IMR-90 (cell line): ENCODE measurements at regions not wholly inside any gene's neighbourhood (a gene's known extent, or its start where the extent isn't known, plus 50 kb on each side); places are given as distances from the start of the nearest gene placed in this dataset.

ENCODE experiments used
- ATAC-seq: fragments of 200-7000 bp; cut with Tn5 transposase; 2 replicates; pipeline ENCODE4 v1.9.1; 2020; ENCODE audit warnings: low read depth, mild to moderate bottlenecking, moderate library complexity
- BruUV-seq: library from RNA; stranded (reverse); fragments of 400-500 nt; replicated peaks from 2 replicates; lab custom pipeline; 2021; lab: Mats Ljungman, UMichigan
- CTCF ChIA-PET: fragments of 300-600 bp; formaldehyde crosslinking; extraction: SDS; loops from one replicate; lab custom pipeline; 2021; ENCODE audit warnings: antibody characterized with exemption; lab: Yijun Ruan, JAX
- POLR2A ChIA-PET: fragments of 300-600 bp; sonication (Branson Sonifier 250); formaldehyde crosslinking; loops from one replicate; lab custom pipeline; 2022; ENCODE audit warnings: antibody characterized with exemption; ENCODE audit not compliant: unreplicated experiment; lab: Charles Lee
- DNase-seq: peaks from one replicate; pipeline ENCODE4 v3.0.0; 2013
- H2AFZ ChIP-seq: replicated peaks from 2 replicates; pipeline ENCODE3; 2013; ENCODE audit warnings: low read length, mild to moderate bottlenecking; ENCODE audit not compliant: poor library complexity
- H2AK5ac ChIP-seq: 2 replicates; pipeline ENCODE4 v1.6.1; 2013; ENCODE audit warnings: low read depth, low read length, inconsistent platforms
- H2AK9ac ChIP-seq: replicated peaks from 2 replicates; pipeline ENCODE3; 2013; ENCODE audit warnings: mild to moderate bottlenecking, low read depth, low read length, moderate library complexity; ENCODE audit not compliant: poor library complexity
- H2BK120ac ChIP-seq: 2 replicates; pipeline ENCODE4 v1.6.1; 2013; ENCODE audit warnings: low read depth, low read length, inconsistent platforms
- H2BK15ac ChIP-seq: 3 replicates; pipeline ENCODE4 v1.6.1; 2013; ENCODE audit warnings: low read depth, low read length, inconsistent platforms
- H2BK20ac ChIP-seq: 2 replicates; pipeline ENCODE4 v1.6.1; 2013; ENCODE audit warnings: low read depth, mild to moderate bottlenecking, inconsistent platforms, low read length, moderate library complexity
- H2BK5ac ChIP-seq: 2 replicates; pipeline ENCODE4 v1.6.1; 2013; ENCODE audit warnings: mild to moderate bottlenecking, low read depth, low read length, inconsistent platforms; ENCODE audit not compliant: poor library complexity, severe bottlenecking
- H3K14ac ChIP-seq: replicated peaks from 2 replicates; pipeline ENCODE4 v1.6.1; 2013; ENCODE audit warnings: low read depth, low read length, inconsistent platforms
- H3K18ac ChIP-seq: 2 replicates; pipeline ENCODE4 v1.6.1; 2013; ENCODE audit warnings: low read depth, low read length, control low read depth
- H3K23ac ChIP-seq: 2 replicates; pipeline ENCODE4 v1.6.1; 2013; ENCODE audit warnings: low read depth, low read length, inconsistent platforms
- H3K27ac ChIP-seq: 2 replicates; pipeline ENCODE4 v1.5.1; 2013; ENCODE audit warnings: mild to moderate bottlenecking, control low read depth, low read length; ENCODE audit not compliant: insufficient read depth
- H3K27me3 ChIP-seq: 2 replicates; pipeline ENCODE4 v1.6.1; 2013; ENCODE audit warnings: low read length; ENCODE audit not compliant: control insufficient read depth, insufficient read depth
- H3K36me3 ChIP-seq: 2 replicates; pipeline ENCODE4 v1.6.1; 2013; ENCODE audit warnings: low read length, mixed read lengths; ENCODE audit not compliant: control insufficient read depth, insufficient read depth
- H3K4ac ChIP-seq: 2 replicates; pipeline ENCODE4 v1.6.1; 2013; ENCODE audit warnings: low read depth, low read length, inconsistent platforms
- H3K4me1 ChIP-seq: 2 replicates; pipeline ENCODE4 v1.6.1; 2013; ENCODE audit warnings: low read length, mixed read lengths; ENCODE audit not compliant: control insufficient read depth, insufficient read depth
- H3K4me2 ChIP-seq: 2 replicates; pipeline ENCODE4 v1.6.1; 2013; ENCODE audit warnings: low read depth, mild to moderate bottlenecking, control low read depth, low read length, moderate library complexity
- H3K4me3 ChIP-seq: 2 replicates; pipeline ENCODE4 v1.5.1; 2013; ENCODE audit warnings: low read depth, mild to moderate bottlenecking, control low read depth, low read length, moderate library complexity; ENCODE audit not compliant: insufficient read depth
- H3K56ac ChIP-seq: 2 replicates; pipeline ENCODE4 v1.6.1; 2013; ENCODE audit warnings: low read length, inconsistent platforms; ENCODE audit not compliant: insufficient read depth; ENCODE audit errors: extremely low read depth
- H3K79me1 ChIP-seq, 2 experiments: 2 replicates each; pipeline ENCODE4 v1.6.1; 2013; ENCODE audit warnings: low read length in 2 of 2, inconsistent platforms in 1 of 2, low read depth in 1 of 2
- H3K9ac ChIP-seq: 2 replicates; pipeline ENCODE4 v1.6.1; 2013; ENCODE audit warnings: low read depth, low read length, control low read depth
- H3K9me1 ChIP-seq: 2 replicates; pipeline ENCODE4 v1.6.1; 2013; ENCODE audit warnings: low read length, inconsistent platforms; ENCODE audit not compliant: insufficient read depth
- H3K9me3 ChIP-seq: 2 replicates; pipeline ENCODE4 v1.6.1; 2013; ENCODE audit warnings: low read length; ENCODE audit not compliant: control insufficient read depth, insufficient read depth
- H4K20me1 ChIP-seq: 2 replicates; pipeline ENCODE4 v1.6.1; 2013; ENCODE audit warnings: low read length, inconsistent platforms; ENCODE audit not compliant: insufficient read depth
- H4K5ac ChIP-seq: 2 replicates; pipeline ENCODE4 v1.6.1; 2013; ENCODE audit warnings: mild to moderate bottlenecking, low read depth, low read length, control low read depth
- H4K8ac ChIP-seq, 2 experiments: 2 replicates each; pipeline ENCODE4 v1.6.1; 2013; ENCODE audit warnings: low read depth in 2 of 2, low read length in 2 of 2, control low read depth in 1 of 2, inconsistent platforms in 1 of 2
- H4K91ac ChIP-seq: 2 replicates; pipeline ENCODE4 v1.6.1; 2013; ENCODE audit warnings: low read depth, low read length, inconsistent platforms; ENCODE audit not compliant: insufficient read depth
- CHD1 ChIP-seq: IDR thresholded peaks from 2 replicates; pipeline ENCODE4 v1.6.1; 2012; ENCODE audit warnings: low read depth, low read length, improper control_type of control experiment
- FOS ChIP-seq: fragments of 150-350 bp; IDR thresholded peaks from 2 replicates; pipeline ENCODE4 v1.6.1; 2016; ENCODE audit warnings: low read depth, low read length
- MAZ ChIP-seq: IDR thresholded peaks from 2 replicates; pipeline ENCODE4 v1.6.1; 2012; ENCODE audit warnings: low read depth, mild to moderate bottlenecking, low read length, improper control_type of control experiment, moderate library complexity, borderline replicate concordance
- POLR2A ChIP-seq: IDR thresholded peaks from 2 replicates; pipeline ENCODE4 v1.6.1; 2012; ENCODE audit warnings: mild to moderate bottlenecking, low read depth, low read length
- RFX5 ChIP-seq: IDR thresholded peaks from 2 replicates; pipeline ENCODE4 v1.8.0; 2012; ENCODE audit warnings: low read depth, mild to moderate bottlenecking, low read length, moderate library complexity
- SMC3 ChIP-seq: fragments of 150-350 bp; IDR thresholded peaks from 2 replicates; pipeline ENCODE4 v1.6.1; 2016; ENCODE audit warnings: low read depth, mild to moderate bottlenecking, antibody characterized with exemption, low read length, moderate library complexity
- WGBS, 2 experiments: methylation state at CpG; one replicate each; pipeline versions ENCODE4 v1.1.5 to v1.1.7; 2013; ENCODE audit warnings: missing lambda C conversion rate in 2 of 2; ENCODE audit not compliant: insufficient read length in 1 of 2; ENCODE audit errors: extremely low coverage in 2 of 2; 5-methylcytosine and 5-hydroxymethylcytosine counted together
- dilution Hi-C: fragments of 300-500 bp; cut with HindIII; formaldehyde crosslinking; loops from one replicate; pipeline ENCODE4 v1.14.3; 2018; ENCODE audit warnings: low sequenced_read_pairs; ENCODE audit not compliant: unreplicated experiment
- in situ Hi-C: fragments of 300-500 bp; cut with MboI; formaldehyde crosslinking; loops from 3 replicates; pipeline ENCODE4 v1.14.3; 2019; ENCODE audit warnings: low sequenced_read_pairs, inconsistent platforms, mixed read lengths
- intact Hi-C: fragments of 100-400 bp; cut with micrococcal nuclease; formaldehyde crosslinking; loops from 2 replicates; pipeline ENCODE4 v1.10.0; 2022
- TF ChIP-seq, protein P1 (sequence below): conservative IDR thresholded peaks from 2 replicates; pipeline ENCODE4 v1.5.1; 2012; ENCODE audit warnings: mild to moderate bottlenecking, low read depth, low read length, improper control_type of control experiment

DNA sequence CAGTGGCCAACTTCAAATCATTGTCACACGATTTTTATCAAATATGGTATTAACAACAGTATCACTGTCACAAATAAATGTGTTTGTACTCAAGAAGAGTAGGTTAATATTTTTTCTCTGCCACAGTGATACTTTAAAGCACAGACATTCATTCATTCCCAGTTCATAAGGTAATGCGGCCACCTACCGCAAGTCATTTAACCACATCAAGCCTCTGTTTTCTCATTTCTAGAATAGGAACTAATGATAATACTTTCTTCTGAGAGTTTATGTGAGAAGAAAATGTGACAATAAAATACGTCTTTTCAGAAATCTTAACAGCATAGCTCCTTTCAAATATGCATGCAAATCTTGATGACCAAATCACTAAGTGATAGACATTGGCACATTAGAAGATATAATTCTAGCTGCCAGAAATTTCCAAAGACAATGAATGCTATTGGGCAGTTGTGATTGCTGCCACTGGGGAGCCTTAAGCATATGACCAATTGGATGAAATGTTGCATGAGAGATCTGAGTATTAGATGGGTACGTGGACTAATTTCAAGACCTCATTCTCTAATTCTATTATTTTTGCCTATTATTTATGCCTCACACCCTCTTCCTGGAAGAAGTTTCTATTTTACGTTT, 430.9 kb downstream of the PID1 start:
- Histone ChIP-seq H3K27me3 (no peaks in the 10 kb centered on the region), H4K5ac (no peak overlapping the region), H3K27ac (no peak overlapping the region), H3K4me3 (no peak overlapping the region), H2BK5ac (no peak overlapping the region), H4K91ac (no peak overlapping the region), H3K9me1 (no peaks in the 10 kb centered on the region), H3K79me1 (no peaks in the 10 kb centered on the region), H3K4ac (no peak overlapping the region), H2BK15ac (no peak overlapping the region), H4K8ac (no peak overlapping the region), H3K4me2 (no peak overlapping the region), H3K9me3 (0 out of 2 replicates have a peak, but pooled peaks cover 4% of the 10 kb centered on the region), H3K36me3 (no peaks in the 10 kb centered on the region), H2BK20ac (no peak overlapping the region), H2BK120ac (no peak overlapping the region), H2AK9ac (no peak overlapping the region), H2AFZ (no peak overlapping the region), H2AK5ac (no peak overlapping the region), H3K56ac (no peak overlapping the region), H4K20me1 (no peaks in the 10 kb centered on the region), H3K18ac (no peak overlapping the region), H3K9ac (no peak overlapping the region), H3K4me1 (no peaks in the 10 kb centered on the region), H3K23ac (no peak overlapping the region), H3K14ac (no peak overlapping the region)
- WGBS, 2 experiments, result no CpG with 5 or more reads among the region's 6 CpGs
- POLR2A ChIA-PET, result no interaction called here
- no peak for TF ChIP-seq CHD1
- TF ChIP-seq FOS, result no peak
- no peak for TF ChIP-seq RFX5
- no peak for TF ChIP-seq POLR2A
- TF ChIP-seq MAZ, result no peak
- TF ChIP-seq, protein P1, sequence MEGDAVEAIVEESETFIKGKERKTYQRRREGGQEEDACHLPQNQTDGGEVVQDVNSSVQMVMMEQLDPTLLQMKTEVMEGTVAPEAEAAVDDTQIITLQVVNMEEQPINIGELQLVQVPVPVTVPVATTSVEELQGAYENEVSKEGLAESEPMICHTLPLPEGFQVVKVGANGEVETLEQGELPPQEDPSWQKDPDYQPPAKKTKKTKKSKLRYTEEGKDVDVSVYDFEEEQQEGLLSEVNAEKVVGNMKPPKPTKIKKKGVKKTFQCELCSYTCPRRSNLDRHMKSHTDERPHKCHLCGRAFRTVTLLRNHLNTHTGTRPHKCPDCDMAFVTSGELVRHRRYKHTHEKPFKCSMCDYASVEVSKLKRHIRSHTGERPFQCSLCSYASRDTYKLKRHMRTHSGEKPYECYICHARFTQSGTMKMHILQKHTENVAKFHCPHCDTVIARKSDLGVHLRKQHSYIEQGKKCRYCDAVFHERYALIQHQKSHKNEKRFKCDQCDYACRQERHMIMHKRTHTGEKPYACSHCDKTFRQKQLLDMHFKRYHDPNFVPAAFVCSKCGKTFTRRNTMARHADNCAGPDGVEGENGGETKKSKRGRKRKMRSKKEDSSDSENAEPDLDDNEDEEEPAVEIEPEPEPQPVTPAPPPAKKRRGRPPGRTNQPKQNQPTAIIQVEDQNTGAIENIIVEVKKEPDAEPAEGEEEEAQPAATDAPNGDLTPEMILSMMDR, result no peak
- TF ChIP-seq SMC3, result no peak
- no TSS peak for BruUV-seq
- dilution Hi-C loops, result no loop called here
- intact Hi-C loops, result no loop called here
- in situ Hi-C loops, result no loop called here
- ATAC-seq (no peak), DNase-seq (no peak)
- CTCF ChIA-PET, result no interaction called here
